Neural cell (in vitro differentiated cells): ENCODE measurements at regions not wholly inside any gene's neighbourhood (a gene's known extent, or its start where the extent isn't known, plus 50 kb on each side); places are given as distances from the start of the nearest gene placed in this dataset.

ENCODE experiments used
- H2AFZ ChIP-seq: fragments of 200-600, 300-800 bp; sonication (generic), shearing (Covaris generic); 2 replicates; pipeline ENCODE4 v1.6.0; 2014; ENCODE audit warnings: low read depth, mild to moderate bottlenecking, antibody characterized with exemption, low read length, moderate library complexity
- H3F3A ChIP-seq: fragments of 200-600 bp; shearing (Covaris generic); 2 replicates; pipeline ENCODE4 v1.6.1; 2016; ENCODE audit warnings: mild to moderate bottlenecking, moderate library complexity, mixed read lengths, antibody characterized with exemption, low read length; ENCODE audit not compliant: insufficient read depth, poor library complexity, severe bottlenecking
- H3K27ac ChIP-seq: fragments of 200-600, 300-800 bp; sonication (generic), shearing (Covaris generic); 2 replicates; pipeline ENCODE4 v1.5.1; 2014; ENCODE audit warnings: mild to moderate bottlenecking, low read length, moderate library complexity
- H3K27me3 ChIP-seq: fragments of 300-800, 200-600 bp; sonication (generic), shearing (Covaris generic); 2 replicates; pipeline ENCODE4 v1.6.0; 2014; ENCODE audit warnings: mild to moderate bottlenecking, low read depth, low read length, moderate library complexity; ENCODE audit not compliant: insufficient read depth
- H3K36me3 ChIP-seq: fragments of 300-800, 200-600 bp; sonication (generic), shearing (Covaris generic); 2 replicates; pipeline ENCODE4 v1.5.1; 2014; ENCODE audit warnings: mild to moderate bottlenecking, antibody characterized with exemption, low read length, moderate library complexity; ENCODE audit not compliant: insufficient read depth
- H3K4me2 ChIP-seq: fragments of 300-800, 200-600 bp; sonication (generic), shearing (Covaris generic); 2 replicates; pipeline ENCODE4 v1.6.0; 2014; ENCODE audit warnings: mild to moderate bottlenecking, low read length
- H3K4me3 ChIP-seq: fragments of 300-800, 200-600 bp; sonication (generic), shearing (Covaris generic); 2 replicates; pipeline ENCODE4 v1.5.1; 2014; ENCODE audit warnings: mild to moderate bottlenecking, low read length, moderate library complexity
- H3K79me2 ChIP-seq: fragments of 200-600 bp; shearing (Covaris generic); replicated peaks from 2 replicates; pipeline ENCODE4 v1.6.0; 2014; ENCODE audit warnings: mild to moderate bottlenecking, low read length, moderate library complexity; ENCODE audit not compliant: insufficient read depth
- H3K9ac ChIP-seq: fragments of 300-800, 200-600 bp; sonication (generic), shearing (Covaris generic); 2 replicates; pipeline ENCODE4 v1.6.1; 2016; ENCODE audit warnings: mild to moderate bottlenecking, low read length, mixed read lengths
- H3K9me2 ChIP-seq: fragments of 200-600 bp; shearing (Covaris generic); 2 replicates; pipeline ENCODE4 v1.6.1; 2016; ENCODE audit warnings: mild to moderate bottlenecking, low read length, mixed read lengths; ENCODE audit not compliant: insufficient read depth
- H3K9me3 ChIP-seq: fragments of 200-600, 300-800 bp; sonication (generic), shearing (Covaris generic); 2 replicates; pipeline ENCODE4 v1.6.1; 2016; ENCODE audit warnings: mild to moderate bottlenecking, mixed run types, low read length, moderate library complexity, mixed read lengths
- H4K20me1 ChIP-seq: fragments of 200-600 bp; shearing (Covaris generic); 2 replicates; pipeline ENCODE4 v1.6.1; 2016; ENCODE audit warnings: mild to moderate bottlenecking, mixed run types; ENCODE audit not compliant: insufficient read depth
- EP300 ChIP-seq: fragments of 450-650 bp; conservative IDR thresholded peaks from 2 replicates; pipeline ENCODE4 v1.6.1; 2014; ENCODE audit warnings: antibody characterized with exemption, mild to moderate bottlenecking, moderate library complexity; ENCODE audit not compliant: poor library complexity, severe bottlenecking
- EZH2 ChIP-seq: fragments of 200-600, 300-800 bp; shearing (Covaris generic), sonication (generic); IDR thresholded peaks from 2 replicates; pipeline ENCODE4 v1.6.1; 2014; ENCODE audit warnings: antibody characterized with exemption, low read length, borderline replicate concordance, mild to moderate bottlenecking; ENCODE audit not compliant: insufficient read depth, poor library complexity, severe bottlenecking
- MXI1 ChIP-seq: fragments of 450-650 bp; conservative IDR thresholded peaks from 2 replicates; pipeline ENCODE4 v1.6.1; 2014; ENCODE audit warnings: antibody characterized with exemption, mild to moderate bottlenecking; ENCODE audit not compliant: poor library complexity, severe bottlenecking
- POLR2AphosphoS5 ChIP-seq: IDR thresholded peaks from 2 replicates; pipeline ENCODE4 v1.6.1; 2012
- RAD21 ChIP-seq: fragments of 450-650 bp; conservative IDR thresholded peaks from 2 replicates; pipeline ENCODE4 v1.6.1; 2014; ENCODE audit warnings: antibody characterized with exemption, mild to moderate bottlenecking, moderate library complexity
- SMC3 ChIP-seq: fragments of 450-650 bp; conservative IDR thresholded peaks from 2 replicates; pipeline ENCODE4 v1.6.1; 2014; ENCODE audit warnings: antibody characterized with exemption, mild to moderate bottlenecking, moderate library complexity; ENCODE audit not compliant: poor library complexity
- TAF1 ChIP-seq: IDR thresholded peaks from 2 replicates; pipeline ENCODE4 v1.6.1; 2012; ENCODE audit warnings: low read depth
- TF ChIP-seq, protein P1 (sequence below): IDR thresholded peaks from 2 replicates; pipeline ENCODE4 v1.6.1; 2012; ENCODE audit warnings: borderline replicate concordance
- TF ChIP-seq, protein P2 (sequence below): fragments of 450-650 bp; IDR thresholded peaks from 2 replicates; pipeline ENCODE4 v1.5.1; 2014; ENCODE audit warnings: antibody characterized with exemption, mild to moderate bottlenecking, moderate library complexity; ENCODE audit not compliant: poor library complexity, severe bottlenecking

DNA sequence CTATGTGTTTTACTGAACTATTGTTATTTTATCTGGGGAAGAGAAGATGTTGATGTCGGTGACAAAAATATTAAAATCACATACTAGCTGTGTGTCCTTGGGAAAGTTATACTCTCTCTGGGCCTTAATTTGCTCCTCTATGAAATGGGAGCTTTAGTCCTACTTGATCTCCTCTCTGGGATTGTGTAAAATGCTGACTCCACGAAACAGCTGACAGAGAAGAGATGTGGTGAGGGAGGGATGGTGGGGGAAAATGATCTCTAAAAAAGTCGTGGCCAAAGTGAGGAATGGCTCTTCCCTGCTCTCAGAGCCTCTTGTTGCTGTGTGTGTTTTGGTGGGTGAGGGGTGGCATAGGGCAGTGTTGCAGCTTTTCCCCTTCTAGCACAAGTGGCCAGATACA, 173.7 kb downstream of the MELK start:
- H2AFZ ChIP-seq: no peak overlapping the region
- H3K79me2 ChIP-seq: no peaks in the 10 kb centered on the region
- H3K27me3 ChIP-seq: peaks cover 11% of the 10 kb centered on the region
- H4K20me1 ChIP-seq: no peaks in the 10 kb centered on the region
- H3K36me3 ChIP-seq: no peaks in the 10 kb centered on the region
- H3K27ac ChIP-seq: no peak overlapping the region
- H3K4me2 ChIP-seq: no peak overlapping the region
- H3K4me3 ChIP-seq: no peak overlapping the region
- H3K9ac ChIP-seq: no peak overlapping the region
- no peaks in the 10 kb centered on the region for H3F3A ChIP-seq
- no peak for TF ChIP-seq RAD21
- TF ChIP-seq POLR2AphosphoS5: no peak
- TF ChIP-seq SMC3: no peak
- TF ChIP-seq, protein P1, sequence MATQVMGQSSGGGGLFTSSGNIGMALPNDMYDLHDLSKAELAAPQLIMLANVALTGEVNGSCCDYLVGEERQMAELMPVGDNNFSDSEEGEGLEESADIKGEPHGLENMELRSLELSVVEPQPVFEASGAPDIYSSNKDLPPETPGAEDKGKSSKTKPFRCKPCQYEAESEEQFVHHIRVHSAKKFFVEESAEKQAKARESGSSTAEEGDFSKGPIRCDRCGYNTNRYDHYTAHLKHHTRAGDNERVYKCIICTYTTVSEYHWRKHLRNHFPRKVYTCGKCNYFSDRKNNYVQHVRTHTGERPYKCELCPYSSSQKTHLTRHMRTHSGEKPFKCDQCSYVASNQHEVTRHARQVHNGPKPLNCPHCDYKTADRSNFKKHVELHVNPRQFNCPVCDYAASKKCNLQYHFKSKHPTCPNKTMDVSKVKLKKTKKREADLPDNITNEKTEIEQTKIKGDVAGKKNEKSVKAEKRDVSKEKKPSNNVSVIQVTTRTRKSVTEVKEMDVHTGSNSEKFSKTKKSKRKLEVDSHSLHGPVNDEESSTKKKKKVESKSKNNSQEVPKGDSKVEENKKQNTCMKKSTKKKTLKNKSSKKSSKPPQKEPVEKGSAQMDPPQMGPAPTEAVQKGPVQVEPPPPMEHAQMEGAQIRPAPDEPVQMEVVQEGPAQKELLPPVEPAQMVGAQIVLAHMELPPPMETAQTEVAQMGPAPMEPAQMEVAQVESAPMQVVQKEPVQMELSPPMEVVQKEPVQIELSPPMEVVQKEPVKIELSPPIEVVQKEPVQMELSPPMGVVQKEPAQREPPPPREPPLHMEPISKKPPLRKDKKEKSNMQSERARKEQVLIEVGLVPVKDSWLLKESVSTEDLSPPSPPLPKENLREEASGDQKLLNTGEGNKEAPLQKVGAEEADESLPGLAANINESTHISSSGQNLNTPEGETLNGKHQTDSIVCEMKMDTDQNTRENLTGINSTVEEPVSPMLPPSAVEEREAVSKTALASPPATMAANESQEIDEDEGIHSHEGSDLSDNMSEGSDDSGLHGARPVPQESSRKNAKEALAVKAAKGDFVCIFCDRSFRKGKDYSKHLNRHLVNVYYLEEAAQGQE: no peak
- no peak for TF ChIP-seq EP300
- no peak for TF ChIP-seq MXI1
- TF ChIP-seq TAF1: no peak
- no peaks in the 10 kb centered on the region for H3K9me3 ChIP-seq
- H3K9me2 ChIP-seq: no peaks in the 10 kb centered on the region

DNA sequence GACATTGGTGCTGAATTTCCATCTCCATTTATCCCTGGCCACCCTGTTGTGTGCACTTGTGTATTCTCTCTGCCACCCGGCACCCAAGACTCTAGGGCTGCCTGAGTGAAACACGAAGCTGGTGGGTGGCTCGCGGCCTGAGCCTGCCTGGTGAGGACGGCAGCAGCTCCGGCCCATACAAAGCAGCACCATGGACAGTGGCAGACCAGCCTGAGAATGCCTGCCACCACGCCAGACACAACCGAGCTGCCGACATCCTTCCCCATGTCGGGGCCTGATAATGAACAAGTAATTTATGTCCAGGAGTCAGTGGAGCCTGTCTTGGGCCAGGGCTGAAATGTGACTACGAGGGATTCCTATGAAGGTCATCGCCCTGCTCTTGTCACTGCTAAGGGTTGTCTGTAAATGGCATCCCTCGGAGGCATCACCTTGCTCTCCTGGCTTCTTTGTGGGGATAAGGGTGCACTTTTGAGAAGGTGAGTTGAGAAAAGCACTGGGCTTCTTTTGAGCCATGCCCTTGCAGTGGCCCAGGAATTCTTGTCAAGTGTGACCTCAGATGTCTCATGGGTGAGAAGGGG, 175.7 kb downstream of the MELK start:
- H2AFZ ChIP-seq: no peak overlapping the region
- no peak overlapping the region for H3K27ac ChIP-seq
- peaks cover 19% of the 10 kb centered on the region for H3K27me3 ChIP-seq
- no peaks in the 10 kb centered on the region for H3K36me3 ChIP-seq
- no peaks in the 10 kb centered on the region for H3K9me3 ChIP-seq
- no peaks in the 10 kb centered on the region for H4K20me1 ChIP-seq
- no peak overlapping the region for H3K9ac ChIP-seq
- H3K4me2 ChIP-seq: no peak overlapping the region
- no peak for TF ChIP-seq MXI1
- TF ChIP-seq, protein P1: peak; percentile 37
- H3F3A ChIP-seq: no peaks in the 10 kb centered on the region
- H3K79me2 ChIP-seq: no peaks in the 10 kb centered on the region
- H3K9me2 ChIP-seq: no peaks in the 10 kb centered on the region
- H3K4me3 ChIP-seq: no peak overlapping the region

DNA sequence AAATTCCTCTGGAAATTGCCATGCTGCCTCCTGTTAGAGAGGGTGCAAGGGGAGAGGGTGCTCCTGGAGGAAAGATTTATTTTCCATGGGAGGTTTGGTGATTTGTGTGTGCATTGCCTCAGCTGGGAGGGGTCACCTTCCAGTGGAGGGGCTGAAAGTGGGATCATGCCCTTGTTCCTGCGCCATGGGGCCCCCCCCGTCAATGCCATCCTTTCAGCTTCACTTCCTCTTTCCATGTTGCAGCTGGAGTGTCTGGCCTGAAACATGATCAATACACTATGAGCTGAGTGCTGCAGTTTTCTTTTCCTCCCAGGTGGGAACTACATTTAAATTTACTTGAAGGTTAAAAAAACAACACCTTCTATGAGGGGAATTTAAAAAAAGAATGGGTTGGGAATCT, 176.8 kb downstream of the MELK start:
- no peaks in the 10 kb centered on the region for H3F3A ChIP-seq
- H3K4me2 ChIP-seq: no peak overlapping the region
- H3K79me2 ChIP-seq: no peaks in the 10 kb centered on the region
- H3K9me3 ChIP-seq: no peaks in the 10 kb centered on the region
- H3K9me2 ChIP-seq: no peaks in the 10 kb centered on the region
- H3K27me3 ChIP-seq: peaks cover 19% of the 10 kb centered on the region
- no peaks in the 10 kb centered on the region for H4K20me1 ChIP-seq
- no peak for TF ChIP-seq POLR2AphosphoS5
- TF ChIP-seq, protein P1: no peak
- no peak for TF ChIP-seq MXI1
- no peak for TF ChIP-seq SMC3
- no peak for TF ChIP-seq RAD21
- no peak for TF ChIP-seq EZH2
- TF ChIP-seq EP300: no peak
- no peak for TF ChIP-seq TAF1
- TF ChIP-seq, protein P2, sequence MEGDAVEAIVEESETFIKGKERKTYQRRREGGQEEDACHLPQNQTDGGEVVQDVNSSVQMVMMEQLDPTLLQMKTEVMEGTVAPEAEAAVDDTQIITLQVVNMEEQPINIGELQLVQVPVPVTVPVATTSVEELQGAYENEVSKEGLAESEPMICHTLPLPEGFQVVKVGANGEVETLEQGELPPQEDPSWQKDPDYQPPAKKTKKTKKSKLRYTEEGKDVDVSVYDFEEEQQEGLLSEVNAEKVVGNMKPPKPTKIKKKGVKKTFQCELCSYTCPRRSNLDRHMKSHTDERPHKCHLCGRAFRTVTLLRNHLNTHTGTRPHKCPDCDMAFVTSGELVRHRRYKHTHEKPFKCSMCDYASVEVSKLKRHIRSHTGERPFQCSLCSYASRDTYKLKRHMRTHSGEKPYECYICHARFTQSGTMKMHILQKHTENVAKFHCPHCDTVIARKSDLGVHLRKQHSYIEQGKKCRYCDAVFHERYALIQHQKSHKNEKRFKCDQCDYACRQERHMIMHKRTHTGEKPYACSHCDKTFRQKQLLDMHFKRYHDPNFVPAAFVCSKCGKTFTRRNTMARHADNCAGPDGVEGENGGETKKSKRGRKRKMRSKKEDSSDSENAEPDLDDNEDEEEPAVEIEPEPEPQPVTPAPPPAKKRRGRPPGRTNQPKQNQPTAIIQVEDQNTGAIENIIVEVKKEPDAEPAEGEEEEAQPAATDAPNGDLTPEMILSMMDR: no peak
- H3K4me3 ChIP-seq: no peak overlapping the region
- H3K27ac ChIP-seq: no peak overlapping the region
- no peaks in the 10 kb centered on the region for H3K36me3 ChIP-seq
- no peak overlapping the region for H2AFZ ChIP-seq
- H3K9ac ChIP-seq: no peak overlapping the region
